ENCODE measurements at regions not wholly inside any gene's neighbourhood (a gene's known extent, or its start where the extent isn't known, plus 50 kb on each side); places are given as distances from the start of the nearest gene placed in this dataset.

- no peak overlapping the region for H3K9ac ChIP-seq
- WGBS (ENCODE audit: low lambda C conversion rate): 28% methylated on average over 5 of the region's 5 CpGs
- ChIA-PET CTCF (no interaction called here), POLR2A (no interaction called here)
- H3K27ac ChIP-seq (ENCODE audit: low read depth in 2 of 2, low read length in 1 of 2): no peak overlapping the region
- H3K4me3 ChIP-seq (ENCODE audit: low read depth in 2 of 2, low read length in 1 of 2): no peak overlapping the region
- TF ChIP-seq USF2 (IDR thresholded peaks at IDR 0.05; ENCODE audit: borderline replicate concordance, low read depth, low read length): no peak
- TF ChIP-seq EZH2phosphoT487 (IDR thresholded peaks at IDR 0.05; ENCODE audit: borderline replicate concordance, low read depth): no peak
- H3K36me3 ChIP-seq (replicated peaks in 1 of 2; ENCODE audit: control insufficient read depth in 1 of 2, insufficient read depth in 2 of 2, low read length in 1 of 2): no peaks in the 10 kb centered on the region
- H2AFZ ChIP-seq (ENCODE audit: low read depth): no peak overlapping the region
- H3K4me1 ChIP-seq (ENCODE audit: control insufficient read depth in 1 of 2, insufficient read depth in 2 of 2, low read depth in 1 of 2, low read length in 1 of 2): no peaks in the 10 kb centered on the region
- H3F3A ChIP-seq (replicated peaks; ENCODE audit: insufficient read depth): no peaks in the 10 kb centered on the region
- H3K79me2 ChIP-seq (ENCODE audit: insufficient read depth): no peaks in the 10 kb centered on the region
- DNase-seq: no peak
- H4K20me1 ChIP-seq (ENCODE audit: insufficient read depth): no peaks in the 10 kb centered on the region
- H3K9me3 ChIP-seq: peaks cover 3% of the 10 kb centered on the region; the same call in 1 of the 2 replicates
- no peak overlapping the region for H3K4me2 ChIP-seq
- no peaks in the 10 kb centered on the region for H3K9me2 ChIP-seq
- no peaks in the 10 kb centered on the region for H3K27me3 ChIP-seq (ENCODE audit: insufficient read depth)
Observed at GRCh38 chr3:1979961-1980615, 118.6 kb upstream of the CNTN4 start.

GRCh38 chr3:1987980-1988379 is 110.7 kb upstream of the CNTN4 start:
- no peaks in the 10 kb centered on the region for H4K20me1 ChIP-seq (ENCODE audit: insufficient read depth)
- no peaks in the 10 kb centered on the region for H3K9me2 ChIP-seq
- H3K4me3 ChIP-seq (ENCODE audit: low read depth in 2 of 2, low read length in 1 of 2): peak overlapping the region in 1 of 2 experiments; percentile 5; a peak in 1 of 4 replicates
- no peak overlapping the region for H3K27ac ChIP-seq (ENCODE audit: low read depth in 2 of 2, low read length in 1 of 2)
- no peaks in the 10 kb centered on the region for H3K79me2 ChIP-seq (ENCODE audit: insufficient read depth)
- no peak overlapping the region for H3K4me2 ChIP-seq
- no peaks in the 10 kb centered on the region for H3K36me3 ChIP-seq (replicated peaks in 1 of 2; ENCODE audit: control insufficient read depth in 1 of 2, insufficient read depth in 2 of 2, low read length in 1 of 2)
- no peak overlapping the region for H2AFZ ChIP-seq (ENCODE audit: low read depth)
- no peak overlapping the region for H3K9ac ChIP-seq
- no peaks in the 10 kb centered on the region for H3K4me1 ChIP-seq (ENCODE audit: control insufficient read depth in 1 of 2, insufficient read depth in 2 of 2, low read depth in 1 of 2, low read length in 1 of 2)
- no peak for TF ChIP-seq FOXJ3 (CRISPR knock-in tag; IDR thresholded peaks at IDR 0.05)
- TF ChIP-seq SMC3 (IDR thresholded peaks at IDR 0.05; ENCODE audit: low read depth, low read length): peak; percentile 20; the same call in 1 of the 2 replicates
- TF ChIP-seq IRF3 (IDR thresholded peaks at IDR 0.05; ENCODE audit: low read depth, low read length): no peak
- TF ChIP-seq SIN3A (IDR thresholded peaks at IDR 0.05; ENCODE audit: borderline replicate concordance, low read depth, low read length): no peak
- TF ChIP-seq MXI1 (IDR thresholded peaks at IDR 0.05; ENCODE audit: low read depth, low read length): no peak
- no peak for TF ChIP-seq RXRA (IDR thresholded peaks at IDR 0.05; ENCODE audit: borderline replicate concordance, low read depth)
- TF ChIP-seq GATA2 (CRISPR knock-in tag; IDR thresholded peaks at IDR 0.05): no peak
- no peak for TF ChIP-seq TCF12 (IDR thresholded peaks at IDR 0.05)
- TF ChIP-seq FOSL2 (IDR thresholded peaks at IDR 0.05; ENCODE audit: borderline replicate concordance, low read depth): no peak
- no peak for TF ChIP-seq MAX (IDR thresholded peaks at IDR 0.05; ENCODE audit: low read depth)
- TF ChIP-seq ZBTB33 (IDR thresholded peaks at IDR 0.05; ENCODE audit: borderline replicate concordance, low read depth): no peak
- no peak for TF ChIP-seq EZH2phosphoT487 (IDR thresholded peaks at IDR 0.05; ENCODE audit: borderline replicate concordance, low read depth)
- TF ChIP-seq RAD21 (IDR thresholded peaks at IDR 0.05; ENCODE audit: low read length): peak; percentile 58
- TF ChIP-seq CHD2 (IDR thresholded peaks at IDR 0.05; ENCODE audit: low read length, partially characterized antibody): no peak
- TF ChIP-seq NRF1 (IDR thresholded peaks at IDR 0.05; ENCODE audit: low read depth, low read length): no peak
- ChIA-PET CTCF (no interaction called here), POLR2A (no interaction called here)
- no peaks in the 10 kb centered on the region for H3K27me3 ChIP-seq (ENCODE audit: insufficient read depth)
- no peaks in the 10 kb centered on the region for H3K9me3 ChIP-seq
- peak; percentile 31 for DNase-seq
- H3F3A ChIP-seq (replicated peaks; ENCODE audit: insufficient read depth): no peaks in the 10 kb centered on the region
- 46% methylated on average over 3 of the region's 3 CpGs for WGBS (ENCODE audit: low lambda C conversion rate)
